GM19324 (cell line): ENCODE measurements at regions not wholly inside any gene's neighbourhood (a gene's known extent, or its start where the extent isn't known, plus 50 kb on each side); places are given as distances from the start of the nearest gene placed in this dataset.
A peak's percentile ranks its signal among the peaks of the same experiment; 100 is the strongest.

Experiments
- ATAC-seq: cut with Tn5 transposase; IDR thresholded peaks from one replicate; pipeline ENCODE4 v1.9.1; 2021; ENCODE audit warnings: mild to moderate bottlenecking, moderate library complexity; ENCODE audit not compliant: unreplicated experiment, low FRiP score

GRCh38 chr13:62321139-62321538 is 905.5 kb upstream of the PCDH20 start:
- ATAC-seq = no peak

- no peak for ATAC-seq
These were observed 904.8 kb upstream of the PCDH20 start for GRCh38 chr13:62320129-62321108.

- no peak for ATAC-seq
These were observed 894.3 kb upstream of the PCDH20 start for GRCh38 chr13:62309904-62310303.

GRCh38 chr13:62305756-62306155 is 890.1 kb upstream of the PCDH20 start:
- peak; percentile 91 for ATAC-seq

- ATAC-seq = no peak
These were observed 886.7 kb upstream of the PCDH20 start for GRCh38 chr13:62302341-62302740.

GRCh38 chr13:62299988-62300387 is 884.3 kb upstream of the PCDH20 start:
- ATAC-seq = no peak

- no peak for ATAC-seq
These were observed 881.2 kb upstream of the PCDH20 start for GRCh38 chr13:62296812-62297211.

- ATAC-seq = no peak
These were observed 878.6 kb upstream of the PCDH20 start for GRCh38 chr13:62294244-62294643.

- no peak for ATAC-seq
These were observed 877.2 kb upstream of the PCDH20 start for GRCh38 chr13:62292714-62293480.

GRCh38 chr13:62290542-62290941 is 874.9 kb upstream of the PCDH20 start:
- ATAC-seq = no peak

- ATAC-seq = no peak
These were observed 872.1 kb upstream of the PCDH20 start for GRCh38 chr13:62287764-62288163.

GRCh38 chr13:62280590-62280989 is 864.9 kb upstream of the PCDH20 start:
- peak; percentile 87 for ATAC-seq

- no peak for ATAC-seq
These were observed 862.6 kb upstream of the PCDH20 start for GRCh38 chr13:62278271-62278670.

GRCh38 chr13:62251734-62252133 is 836.1 kb upstream of the PCDH20 start:
- no peak for ATAC-seq

GRCh38 chr13:62250501-62251201 is 835.0 kb upstream of the PCDH20 start:
- ATAC-seq = no peak

- ATAC-seq = no peak
These were observed 830.9 kb upstream of the PCDH20 start for GRCh38 chr13:62246581-62246980.

- no peak for ATAC-seq
These were observed 827.5 kb upstream of the PCDH20 start for GRCh38 chr13:62243106-62243505.

- no peak for ATAC-seq
These were observed 819.3 kb upstream of the PCDH20 start for GRCh38 chr13:62234780-62235440.

GRCh38 chr13:62210951-62211350 is 795.3 kb upstream of the PCDH20 start:
- ATAC-seq = no peak

- ATAC-seq = peak; percentile 94
These were observed 793.9 kb upstream of the PCDH20 start for GRCh38 chr13:62209529-62209928.
